GM12878 (cell line): ENCODE measurements at regions not wholly inside any gene's neighbourhood (a gene's known extent, or its start where the extent isn't known, plus 50 kb on each side); places are given as distances from the start of the nearest gene placed in this dataset.

ENCODE experiments used
- ATAC-seq: fragments of 200-7000 bp; cut with Tn5 transposase; 3 replicates; pipeline ENCODE4 v1.9.1; 2020; ENCODE audit warnings: mild to moderate bottlenecking, moderate library complexity
- BruUV-seq: library from RNA; stranded (reverse); fragments of 400-500 nt; replicated peaks from 2 replicates; lab custom pipeline; 2021; lab: Mats Ljungman, UMichigan
- CTCF ChIA-PET: fragments of 300-600 bp; sonication (Branson Sonifier 250); formaldehyde crosslinking; extraction: SDS; loops from one replicate; lab custom pipeline; 2021; ENCODE audit warnings: inconsistent platforms; lab: Yijun Ruan, JAX
- POLR2A ChIA-PET: fragments of 350-600 bp; formaldehyde crosslinking; extraction: SDS; loops from one replicate; lab custom pipeline; 2021; ENCODE audit warnings: inconsistent platforms; lab: Charles Lee
- RAD21 ChIA-PET: fragments of 300-600 bp; sonication (Branson Sonifier 250); formaldehyde crosslinking; loops from one replicate; lab custom pipeline; 2023; ENCODE audit warnings: antibody characterized with exemption; ENCODE audit not compliant: unreplicated experiment; lab: Charles Lee
- SMC1A ChIA-PET: fragments of 300-600 bp; sonication (Branson Sonifier 250); formaldehyde crosslinking; loops from one replicate; lab custom pipeline; 2023; ENCODE audit not compliant: unreplicated experiment, uncharacterized antibody; lab: Charles Lee
- DNase-seq: peaks from one replicate; pipeline ENCODE4 v3.0.0-alpha.2; 2011; ENCODE audit warnings: low read depth, low spot score
- FAIRE-seq: peaks from 3 replicates; lab custom pipeline; 2011; peaks lifted over from hg19 to GRCh38; lab: Jason Lieb, UNC
- H2AFZ ChIP-seq: 2 replicates; pipeline ENCODE4 v1.6.0; 2011; ENCODE audit warnings: low read depth, low read length, control low read depth; ENCODE audit not compliant: control insufficient read depth
- H3K27ac ChIP-seq: 2 replicates; pipeline ENCODE4 v1.5.1; 2011; ENCODE audit warnings: control low read depth; ENCODE audit not compliant: control insufficient read depth, insufficient read depth
- H3K27me3 ChIP-seq, 2 experiments: replicated peaks in 1 of 2; 2 replicates each; pipeline versions ENCODE4 v1.6.0 to v1.6.1; 2011; ENCODE audit warnings: low read length in 1 of 2; ENCODE audit not compliant: control insufficient read depth in 2 of 2, insufficient read depth in 2 of 2
- H3K36me3 ChIP-seq, 2 experiments: 2 replicates each; pipeline ENCODE4 v1.5.1; 2011; ENCODE audit warnings: low read length in 1 of 2; ENCODE audit not compliant: control insufficient read depth in 2 of 2, insufficient read depth in 2 of 2
- H3K4me1 ChIP-seq: 2 replicates; pipeline ENCODE4 v1.6.1; 2011; ENCODE audit warnings: mild to moderate bottlenecking, low read length, moderate library complexity, mixed read lengths; ENCODE audit not compliant: control insufficient read depth, insufficient read depth
- H3K4me2 ChIP-seq: 2 replicates; pipeline ENCODE4 v1.6.0; 2011; ENCODE audit warnings: control low read depth; ENCODE audit not compliant: control insufficient read depth, insufficient read depth
- H3K4me3 ChIP-seq: fragments of 200-600 bp; sonication (generic); 2 replicates; pipeline ENCODE4 v1.5.1; 2016
- H3K79me2 ChIP-seq: 2 replicates; pipeline ENCODE4 v1.6.0; 2011; ENCODE audit warnings: low read length; ENCODE audit not compliant: control insufficient read depth, insufficient read depth
- H3K9ac ChIP-seq: 2 replicates; pipeline ENCODE4 v1.8.0; 2011; ENCODE audit warnings: low read length, control low read depth, mixed read lengths; ENCODE audit not compliant: control insufficient read depth, insufficient read depth
- H3K9me3 ChIP-seq: replicated peaks from 3 replicates; pipeline ENCODE4 v1.5.1; 2011; ENCODE audit warnings: mild to moderate bottlenecking, low read length; ENCODE audit not compliant: control insufficient read depth, insufficient read depth
- H4K20me1 ChIP-seq: 2 replicates; pipeline ENCODE4 v1.6.0; 2011; ENCODE audit not compliant: control insufficient read depth, insufficient read depth
- BHLHE40 ChIP-seq, 2 experiments: fragments of 450-650 bp in 1 of 2; IDR thresholded peaks; 2 replicates each; pipeline ENCODE4 v1.6.1; 2011 to 2017; ENCODE audit warnings: low read depth in 2 of 2, borderline replicate concordance in 1 of 2, improper control_type of control experiment in 1 of 2, low read length in 1 of 2, mild to moderate bottlenecking in 1 of 2
- FOXM1 ChIP-seq: IDR thresholded peaks from 2 replicates; pipeline ENCODE4 v1.6.1; 2012; ENCODE audit warnings: low read depth, mild to moderate bottlenecking, inconsistent platforms, low read length, moderate library complexity
- IRF4 ChIP-seq: IDR thresholded peaks from 2 replicates; pipeline ENCODE4 v1.6.1; 2011; ENCODE audit warnings: low read depth, low read length
- NR2C1 ChIP-seq: fragments of 450-650 bp; IDR thresholded peaks from 2 replicates; pipeline ENCODE4 v1.6.1; 2017; ENCODE audit warnings: antibody characterized with exemption, mild to moderate bottlenecking, moderate library complexity
- SREBF1 ChIP-seq: IDR thresholded peaks from 2 replicates; pipeline ENCODE4 v1.6.1; 2012; ENCODE audit warnings: mild to moderate bottlenecking, low read length
- TAF1 ChIP-seq: IDR thresholded peaks from 2 replicates; pipeline ENCODE4 v1.6.1; 2011; ENCODE audit warnings: mild to moderate bottlenecking, low read depth, low read length, borderline replicate concordance
- WRNIP1 ChIP-seq: IDR thresholded peaks from 2 replicates; pipeline ENCODE4 v1.6.1; 2011; ENCODE audit warnings: low read depth, low read length, improper control_type of control experiment, borderline replicate concordance
- YY1 ChIP-seq: IDR thresholded peaks from 2 replicates; pipeline ENCODE4 v1.6.1; 2011; ENCODE audit warnings: low read depth, mild to moderate bottlenecking, low read length
- ZBED1 ChIP-seq: IDR thresholded peaks from 2 replicates; pipeline ENCODE4 v1.6.1; 2016; ENCODE audit warnings: borderline replicate concordance
- ZBTB4 ChIP-seq: fragments of 450-650 bp; formaldehyde crosslinking; IDR thresholded peaks from 2 replicates; pipeline ENCODE4 v1.4.0; 2022; ENCODE audit warnings: mild to moderate bottlenecking, moderate library complexity
- ZNF24 ChIP-seq: fragments of 450-650 bp; IDR thresholded peaks from 2 replicates; pipeline ENCODE4 v1.6.1; 2017; ENCODE audit warnings: antibody characterized with exemption, mild to moderate bottlenecking
- WGBS: methylation state at CpG from one replicate; pipeline ENCODE4 v1.1.6; 2016; ENCODE audit warnings: low lambda C conversion rate; ENCODE audit not compliant: insufficient replicate concordance, insufficient coverage; ENCODE audit errors: missing lambda C conversion rate; 5-methylcytosine and 5-hydroxymethylcytosine counted together
- in situ Hi-C: fragments of 300-500 bp; cut with MboI; formaldehyde crosslinking; loops from 9 replicates; pipeline ENCODE4 v1.14.3; 2018; ENCODE audit warnings: mixed read lengths
- intact Hi-C: fragments of 100-400 bp; cut with micrococcal nuclease; formaldehyde crosslinking; loops from one replicate; pipeline ENCODE4 v1.14.2; 2022; ENCODE audit not compliant: unreplicated experiment

- WGBS = 47% methylated on average over 4 of the region's 4 CpGs
- ChIA-PET RAD21 (no interaction called here), SMC1A (interaction anchor here (0.9 to 3.4 kb wide), 3 partner anchors 10 to 254 kb away, joined by 3 to 10 read pairs (median 3); no protein-coding TSS in a partner anchor), POLR2A (no interaction called here), CTCF (no interaction called here)
- Histone ChIP-seq H3K4me3 (no peak overlapping the region), H3K4me1 (0 out of 2 replicates have a peak, but pooled peaks cover 3% of the 10 kb centered on the region), H3K9me3 (no peaks in the 10 kb centered on the region), H3K27me3 (no peaks in the 10 kb centered on the region; a peak in 1 of 4 replicates), H2AFZ (no peak overlapping the region), H4K20me1 (no peaks in the 10 kb centered on the region), H3K9ac (no peak overlapping the region), H3K4me2 (no peak overlapping the region), H3K36me3 (no peaks in the 10 kb centered on the region), H3K79me2 (no peaks in the 10 kb centered on the region), H3K27ac (no peak overlapping the region)
- no peak for DNase-seq
- TF ChIP-seq SREBF1 (no peak), ZNF24 (peak; percentile 69)
- FAIRE-seq = no peak
- no TSS peak for BruUV-seq
- ATAC-seq = no peak
- in situ Hi-C loops (no loop called here), intact Hi-C loops (no loop called here)
These were observed 77.4 kb upstream of the THBS1 start for GRCh38 chr15:39503526-39503925.

GRCh38 chr15:39504808-39505207 is 76.1 kb upstream of the THBS1 start:
- DNase-seq (no peak), ATAC-seq (no peak), FAIRE-seq (no peak)
- no TSS peak for BruUV-seq
- CTCF ChIA-PET = interaction anchor here (0.8 kb wide), 1 partner anchor 28 kb away, joined by 3 read pairs; no protein-coding TSS in a partner anchor
- 58% methylated on average over 1 of the region's 1 CpG for WGBS
- H3K27ac ChIP-seq = no peak overlapping the region
- no peak overlapping the region for H3K9ac ChIP-seq
- H3K36me3 ChIP-seq = no peaks in the 10 kb centered on the region
- SMC1A ChIA-PET = interaction anchor here (1.2 to 3.4 kb wide), 2 partner anchors 11 to 67 kb away, joined by 3 to 10 read pairs; no protein-coding TSS in a partner anchor
- H2AFZ ChIP-seq = no peak overlapping the region
- TF ChIP-seq FOXM1 (no peak), WRNIP1 (no peak), ZBED1 (no peak), NR2C1 (no peak), ZBTB4 (CRISPR knock-in tag) (no peak), BHLHE40 (IDR thresholded peaks at IDR 0.05; ENCODE audit: borderline replicate concordance in 1 of 2, low read depth in 2 of 2, low read length in 1 of 2) (no peak), TAF1 (no peak), IRF4 (no peak), YY1 (no peak)
- no peaks in the 10 kb centered on the region; a peak in 1 of 4 replicates for H3K27me3 ChIP-seq
- intact Hi-C loops (no loop called here), in situ Hi-C loops (no loop called here)
- H3K4me2 ChIP-seq = no peak overlapping the region
- H3K79me2 ChIP-seq = no peaks in the 10 kb centered on the region
- no peak overlapping the region for H3K4me3 ChIP-seq
- POLR2A ChIA-PET = no interaction called here
- no peaks in the 10 kb centered on the region for H3K9me3 ChIP-seq
- RAD21 ChIA-PET = no interaction called here
- H4K20me1 ChIP-seq = no peaks in the 10 kb centered on the region
- 0 out of 2 replicates have a peak, but pooled peaks cover 3% of the 10 kb centered on the region for H3K4me1 ChIP-seq
